Common myeloid progenitor, CD34-positive (primary cell): ENCODE measurements at regions not wholly inside any gene's neighbourhood (a gene's known extent, or its start where the extent isn't known, plus 50 kb on each side); places are given as distances from the start of the nearest gene placed in this dataset.
"Not testable (repeated sequence)": the region's sequence is repeated elsewhere in the genome, so short reads cannot be mapped to it uniquely, and the experiment has no call there.

ENCODE experiments used
- CTCF ChIA-PET: fragments of 350-600 bp; sonication (Branson Sonifier 250); formaldehyde crosslinking; loops from one replicate; lab custom pipeline; 2021; ENCODE audit warnings: antibody characterized with exemption; lab: Charles Lee
- POLR2A ChIA-PET: fragments of 350-600 bp; sonication (Branson Sonifier 250); formaldehyde crosslinking; loops from one replicate; lab custom pipeline; 2021; ENCODE audit warnings: antibody characterized with exemption; lab: Charles Lee
- DNase-seq, 3 donors: peaks; one replicate each; pipeline versions ENCODE4 v3.0.0 to v3.0.0-alpha.2; 2013
- H3K27ac ChIP-seq, 2 experiments: 1 replicate in 1 of 2; 2 replicates in 1 of 2; pipeline ENCODE4 v1.7.0; 2013; ENCODE audit warnings: inconsistent platforms in 2 of 2, low read length in 2 of 2, mild to moderate bottlenecking in 2 of 2, low read depth in 1 of 2, moderate library complexity in 1 of 2; ENCODE audit not compliant: severe bottlenecking in 2 of 2, insufficient read depth in 1 of 2, poor library complexity in 1 of 2
- H3K27me3 ChIP-seq, 5 experiments: replicated peaks in 2 of 5; 1 replicate in 3 of 5; 2 replicates in 2 of 5; pipeline versions ENCODE4 v1.6.1 to v1.7.0; 2013; ENCODE audit warnings: low read length in 4 of 5, mild to moderate bottlenecking in 2 of 5, moderate library complexity in 2 of 5, inconsistent platforms in 1 of 5; ENCODE audit not compliant: insufficient read depth in 5 of 5, control insufficient read depth in 4 of 5
- H3K36me3 ChIP-seq, 4 experiments: 1 replicate in 2 of 4; 2 replicates in 2 of 4; pipeline versions ENCODE4 v1.6.1 to v1.7.0; 2013; ENCODE audit warnings: low read length in 3 of 4, control low read depth in 1 of 4, mild to moderate bottlenecking in 1 of 4; ENCODE audit not compliant: control insufficient read depth in 4 of 4, insufficient read depth in 4 of 4
- H3K4me1 ChIP-seq, 4 experiments: 1 replicate in 3 of 4; 2 replicates in 1 of 4; pipeline versions ENCODE4 v1.6.1 to v1.7.1; 2013; ENCODE audit warnings: low read length in 3 of 4, mild to moderate bottlenecking in 3 of 4, control low read depth in 1 of 4, inconsistent platforms in 1 of 4, moderate library complexity in 1 of 4; ENCODE audit not compliant: control insufficient read depth in 4 of 4, insufficient read depth in 4 of 4; ENCODE audit errors: control extremely low read depth in 1 of 4
- H3K4me3 ChIP-seq, 7 experiments: 1 replicate in 4 of 7; 2 replicates in 3 of 7; pipeline versions ENCODE4 v1.5.1 to v1.7.0; 2013; ENCODE audit warnings: mild to moderate bottlenecking in 7 of 7, low read length in 6 of 7, moderate library complexity in 6 of 7, inconsistent platforms in 2 of 7, low read depth in 2 of 7, control low read depth in 1 of 7; ENCODE audit not compliant: insufficient read depth in 4 of 7, control insufficient read depth in 1 of 7; ENCODE audit errors: extremely low read depth in 1 of 7
- H3K9me3 ChIP-seq, 5 experiments: 1 replicate in 4 of 5; 2 replicates in 1 of 5; pipeline versions ENCODE4 v1.6.1 to v1.7.1; 2013; ENCODE audit warnings: low read length in 4 of 5, mild to moderate bottlenecking in 2 of 5, inconsistent platforms in 1 of 5, low read depth in 1 of 5, moderate library complexity in 1 of 5; ENCODE audit not compliant: control insufficient read depth in 4 of 5, insufficient read depth in 2 of 5; ENCODE audit errors: control extremely low read depth in 1 of 5
- WGBS: methylation state at CpG from one replicate; pipeline ENCODE4 v1.1.5; 2013; ENCODE audit not compliant: insufficient coverage; 5-methylcytosine and 5-hydroxymethylcytosine counted together

DNA sequence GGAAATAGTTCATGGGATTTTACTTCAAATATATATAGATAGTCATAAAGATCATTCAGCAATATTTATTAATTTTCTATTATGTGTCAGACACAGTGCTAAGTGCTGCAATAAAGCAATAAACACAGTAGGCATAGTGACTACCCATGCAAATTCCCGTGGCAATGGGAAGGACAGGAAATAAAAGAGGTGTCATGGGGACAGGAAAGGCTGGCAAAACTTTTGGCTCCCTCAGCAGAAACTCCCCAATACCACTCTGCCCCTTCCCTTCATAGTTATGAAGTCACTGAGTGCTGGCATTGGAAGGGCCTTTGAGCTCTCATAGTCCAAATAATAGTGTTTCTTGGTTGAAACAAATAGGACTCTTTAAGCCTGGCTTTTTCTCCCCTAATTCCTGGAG lies 104.4 kb upstream of the DPT start:
- WGBS: no CpG with 5 or more reads among the region's 1 CpG
- H3K36me3 ChIP-seq: no peaks in the 10 kb centered on the region
- peaks cover 0 to 6% (median 1%) of the 10 kb centered on the region in 4 experiments for H3K4me1 ChIP-seq
- no peaks in the 10 kb centered on the region for H3K27me3 ChIP-seq
- H3K9me3 ChIP-seq: no peaks in the 10 kb centered on the region
- ChIA-PET POLR2A (no interaction called here), CTCF (no interaction called here)
- no peak overlapping the region for H3K4me3 ChIP-seq
- DNase-seq: no peak
- no peak overlapping the region for H3K27ac ChIP-seq

GRCh38 chr1:168833801-168834224 lies 104.8 kb upstream of the DPT start:
- no peaks in the 10 kb centered on the region for H3K27me3 ChIP-seq
- peaks cover 0 to 6% (median 1%) of the 10 kb centered on the region in 4 experiments for H3K4me1 ChIP-seq
- H3K36me3 ChIP-seq: no peaks in the 10 kb centered on the region
- no peak overlapping the region for H3K27ac ChIP-seq
- CTCF ChIA-PET: no interaction called here
- 95% methylated on average over 2 of the region's 4 CpGs for WGBS
- H3K9me3 ChIP-seq: no peaks in the 10 kb centered on the region
- peak in 1 of 3 donors; percentile 8 for DNase-seq
- POLR2A ChIA-PET: no interaction called here
- H3K4me3 ChIP-seq: no peak overlapping the region

GRCh38 chr1:168834225-168834872 lies 105.3 kb upstream of the DPT start:
- ChIA-PET CTCF (no interaction called here), POLR2A (no interaction called here)
- Histone ChIP-seq H3K27ac (no peak overlapping the region), H3K36me3 (no peaks in the 10 kb centered on the region), H3K9me3 (no peaks in the 10 kb centered on the region), H3K4me1 (peaks cover 0 to 6% (median 1%) of the 10 kb centered on the region in 4 experiments), H3K27me3 (no peaks in the 10 kb centered on the region), H3K4me3 (no peak overlapping the region)
- WGBS: 100% methylated on average over 1 of the region's 2 CpGs
- no peak for DNase-seq

GRCh38 chr1:168835176-168835575 lies 106.2 kb upstream of the DPT start:
- H3K27me3 ChIP-seq: no peaks in the 10 kb centered on the region
- no peak overlapping the region for H3K4me3 ChIP-seq
- no peak overlapping the region for H3K27ac ChIP-seq
- ChIA-PET POLR2A (no interaction called here), CTCF (no interaction called here)
- H3K9me3 ChIP-seq: no peaks in the 10 kb centered on the region
- peaks cover 0 to 6% (median 1%) of the 10 kb centered on the region in 4 experiments for H3K4me1 ChIP-seq
- H3K36me3 ChIP-seq: no peaks in the 10 kb centered on the region
- peak in 2 of 3 donors; percentile 3 to 9 for DNase-seq
- WGBS: no CpG with 5 or more reads among the region's 1 CpG

GRCh38 chr1:168835791-168836190 lies 106.8 kb upstream of the DPT start:
- H3K27ac ChIP-seq: no peak overlapping the region
- no peaks in the 10 kb centered on the region for H3K9me3 ChIP-seq
- 100% methylated on average over 2 of the region's 2 CpGs for WGBS
- DNase-seq: no peak
- no peak overlapping the region for H3K4me3 ChIP-seq
- CTCF ChIA-PET: no interaction called here
- H3K36me3 ChIP-seq: no peaks in the 10 kb centered on the region
- H3K27me3 ChIP-seq: no peaks in the 10 kb centered on the region
- peaks cover 0 to 6% (median 1%) of the 10 kb centered on the region in 4 experiments for H3K4me1 ChIP-seq
- POLR2A ChIA-PET: no interaction called here

- H3K27ac ChIP-seq: no peak overlapping the region
- CTCF ChIA-PET: no interaction called here
Observed at GRCh38 chr1:168836469-168836868, 107.5 kb upstream of the DPT start.

DNA sequence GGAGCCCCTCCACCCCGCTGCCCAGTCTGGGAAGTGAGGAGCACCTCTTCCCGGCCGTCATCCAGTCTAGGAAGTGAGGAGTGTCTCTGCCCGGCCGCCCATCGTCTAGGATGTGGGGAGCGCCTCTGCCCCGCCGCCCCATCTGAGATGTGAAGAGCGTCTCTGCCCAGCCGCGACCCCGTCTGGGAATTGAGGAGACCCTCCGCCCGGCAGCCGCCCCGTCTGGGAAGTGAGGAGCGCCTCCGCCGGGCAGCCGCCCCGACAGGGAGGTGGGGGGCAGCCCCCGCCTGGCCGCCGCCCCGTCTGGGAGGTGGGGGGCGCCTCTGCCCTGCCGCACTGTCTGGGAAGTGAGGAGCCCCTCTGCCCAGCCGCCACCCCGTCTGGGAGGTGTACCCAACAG lies 108.2 kb upstream of the DPT start:
- H3K4me1 ChIP-seq, H3K27me3 ChIP-seq, DNase-seq, H3K27ac ChIP-seq, H3K4me3 ChIP-seq, H3K36me3 ChIP-seq, CTCF ChIA-PET, H3K9me3 ChIP-seq, POLR2A ChIA-PET: not testable (repeated sequence)
- 98% methylated on average over 26 of the region's 30 CpGs for WGBS

More at GRCh38 chr1:168836469-168836868, 107.5 kb upstream of the DPT start:
- Histone ChIP-seq H3K4me3 (no peak overlapping the region), H3K27me3 (no peaks in the 10 kb centered on the region), H3K9me3 (no peaks in the 10 kb centered on the region), H3K36me3 (no peaks in the 10 kb centered on the region), H3K4me1 (peaks cover 0 to 6% (median 1%) of the 10 kb centered on the region in 4 experiments)
- POLR2A ChIA-PET: no interaction called here
- WGBS: 100% methylated on average over 1 of the region's 3 CpGs
- no peak for DNase-seq
